ENCODE measurements at regions not wholly inside any gene's neighbourhood (a gene's known extent, or its start where the extent isn't known, plus 50 kb on each side); places are given as distances from the start of the nearest gene placed in this dataset.

GRCh38 chr11:112412383-112412782 is 151.7 kb upstream of the PLET1 start:
- TF ChIP-seq SIN3A (IDR thresholded peaks at IDR 0.05; ENCODE audit: borderline replicate concordance, insufficient read depth, low read length) (no peak), POLR2AphosphoS5 (IDR thresholded peaks at IDR 0.05; ENCODE audit: low read depth, low read length) (no peak), FOXP2 (optimal IDR thresholded peaks at IDR 0.05; ENCODE audit: borderline replicate concordance, extremely low read depth, extremely low read length, insufficient read depth) (no peak), REST (IDR thresholded peaks at IDR 0.05; ENCODE audit: insufficient read depth in 1 of 2, low read depth in 2 of 2, low read length in 2 of 2) (no peak)

GRCh38 chr11:112417339-112417738 is 156.7 kb upstream of the PLET1 start:
- TF ChIP-seq TAF1 (IDR thresholded peaks at IDR 0.05; ENCODE audit: borderline replicate concordance, insufficient read depth, low read length): no peak
- no peak for TF ChIP-seq REST (IDR thresholded peaks at IDR 0.05; ENCODE audit: insufficient read depth in 1 of 2, low read depth in 2 of 2, low read length in 2 of 2)
- no peak for TF ChIP-seq SIN3A (IDR thresholded peaks at IDR 0.05; ENCODE audit: borderline replicate concordance, insufficient read depth, low read length)
- no peak for TF ChIP-seq POLR2AphosphoS5 (IDR thresholded peaks at IDR 0.05; ENCODE audit: low read depth, low read length)
- no peak for TF ChIP-seq FOXP2 (optimal IDR thresholded peaks at IDR 0.05; ENCODE audit: borderline replicate concordance, extremely low read depth, extremely low read length, insufficient read depth)

- TF ChIP-seq TAF1 (IDR thresholded peaks at IDR 0.05; ENCODE audit: borderline replicate concordance, insufficient read depth, low read length) (no peak), REST (IDR thresholded peaks at IDR 0.05; ENCODE audit: insufficient read depth in 1 of 2, low read depth in 2 of 2, low read length in 2 of 2) (no peak), POLR2AphosphoS5 (IDR thresholded peaks at IDR 0.05; ENCODE audit: low read depth, low read length) (no peak), SIN3A (IDR thresholded peaks at IDR 0.05; ENCODE audit: borderline replicate concordance, insufficient read depth, low read length) (no peak), FOXP2 (optimal IDR thresholded peaks at IDR 0.05; ENCODE audit: borderline replicate concordance, extremely low read depth, extremely low read length, insufficient read depth) (no peak)
Observed at GRCh38 chr11:112418438-112418837, 157.8 kb upstream of the PLET1 start.

GRCh38 chr11:112421879-112422278 is 161.2 kb upstream of the PLET1 start:
- TF ChIP-seq TAF1 (IDR thresholded peaks at IDR 0.05; ENCODE audit: borderline replicate concordance, insufficient read depth, low read length) (no peak), POLR2AphosphoS5 (IDR thresholded peaks at IDR 0.05; ENCODE audit: low read depth, low read length) (no peak), FOXP2 (optimal IDR thresholded peaks at IDR 0.05; ENCODE audit: borderline replicate concordance, extremely low read depth, extremely low read length, insufficient read depth) (no peak), SIN3A (IDR thresholded peaks at IDR 0.05; ENCODE audit: borderline replicate concordance, insufficient read depth, low read length) (no peak), REST (IDR thresholded peaks at IDR 0.05; ENCODE audit: insufficient read depth in 1 of 2, low read depth in 2 of 2, low read length in 2 of 2) (no peak)

GRCh38 chr11:112425121-112425520 is 164.5 kb upstream of the PLET1 start:
- no peak for TF ChIP-seq TAF1 (IDR thresholded peaks at IDR 0.05; ENCODE audit: borderline replicate concordance, insufficient read depth, low read length)
- no peak for TF ChIP-seq FOXP2 (optimal IDR thresholded peaks at IDR 0.05; ENCODE audit: borderline replicate concordance, extremely low read depth, extremely low read length, insufficient read depth)
- TF ChIP-seq SIN3A (IDR thresholded peaks at IDR 0.05; ENCODE audit: borderline replicate concordance, insufficient read depth, low read length): no peak
- no peak for TF ChIP-seq REST (IDR thresholded peaks at IDR 0.05; ENCODE audit: insufficient read depth in 1 of 2, low read depth in 2 of 2, low read length in 2 of 2)
- TF ChIP-seq POLR2AphosphoS5 (IDR thresholded peaks at IDR 0.05; ENCODE audit: low read depth, low read length): no peak
